Calu3 (cell line): ENCODE measurements at regions not wholly inside any gene's neighbourhood (a gene's known extent, or its start where the extent isn't known, plus 50 kb on each side); places are given as distances from the start of the nearest gene placed in this dataset.
"Not testable (repeated sequence)": the region's sequence is repeated elsewhere in the genome, so short reads cannot be mapped to it uniquely, and the experiment has no call there.

Experiments used
- BruUV-seq: library from RNA; stranded (reverse); fragments of 400-500 nt; replicated peaks from 2 replicates; lab custom pipeline; 2021; lab: Mats Ljungman, UMichigan
- CTCF ChIA-PET: fragments of 300-600 bp; sonication (Branson Sonifier 250); formaldehyde crosslinking; loops from one replicate; lab custom pipeline; 2022; ENCODE audit warnings: antibody characterized with exemption; lab: Charles Lee
- DNase-seq: peaks from one replicate; pipeline ENCODE4 v3.0.0; 2022
- H3K27ac Mint-ChIP-seq: one replicate; pipeline ENCODE4 v1.8.0; 2022; ENCODE audit warnings: mixed read lengths; ENCODE audit not compliant: unreplicated experiment
- H3K27me3 Mint-ChIP-seq: one replicate; pipeline ENCODE4 v1.8.0; 2022; ENCODE audit warnings: mixed read lengths; ENCODE audit not compliant: unreplicated experiment
- H3K36me3 Mint-ChIP-seq: one replicate; pipeline ENCODE4 v1.8.0; 2022; ENCODE audit warnings: mild to moderate bottlenecking, moderate library complexity, mixed read lengths; ENCODE audit not compliant: insufficient read depth, unreplicated experiment
- H3K4me1 Mint-ChIP-seq: one replicate; pipeline ENCODE4 v1.8.0; 2022; ENCODE audit warnings: mild to moderate bottlenecking, low read depth, mixed read lengths; ENCODE audit not compliant: unreplicated experiment
- H3K4me3 Mint-ChIP-seq: one replicate; pipeline ENCODE4 v1.8.0; 2022; ENCODE audit warnings: mild to moderate bottlenecking, low read depth, moderate library complexity, mixed read lengths; ENCODE audit not compliant: unreplicated experiment
- H3K9me3 Mint-ChIP-seq: one replicate; pipeline ENCODE4 v1.8.0; 2022; ENCODE audit warnings: low read depth, mixed read lengths; ENCODE audit not compliant: unreplicated experiment
- CTCF ChIP-seq: fragments of 200-600 bp; IDR thresholded peaks from one replicate; pipeline ENCODE4 v1.8.0; 2022; ENCODE audit warnings: antibody characterized with exemption; ENCODE audit not compliant: unreplicated experiment
- intact Hi-C: fragments of 100-400 bp; cut with micrococcal nuclease; formaldehyde crosslinking; loops from one replicate; pipeline ENCODE4 v1.10.0; 2022; ENCODE audit not compliant: unreplicated experiment

- CTCF ChIA-PET = no interaction called here
- H3K4me1 Mint-ChIP-seq = no peaks in the 10 kb centered on the region
- intact Hi-C loops = no loop called here
- H3K27me3 Mint-ChIP-seq = peaks cover 21% of the 10 kb centered on the region
- BruUV-seq = no TSS peak
- TF ChIP-seq CTCF = no peak
- H3K4me3 Mint-ChIP-seq = no peak overlapping the region
- H3K27ac Mint-ChIP-seq = no peak overlapping the region
- H3K36me3 Mint-ChIP-seq = no peaks in the 10 kb centered on the region
- H3K9me3 Mint-ChIP-seq = no peaks in the 10 kb centered on the region
- no peak for DNase-seq
These were observed 308.0 kb downstream of the CCDC74A start for GRCh38 chr2:131835621-131836091.

GRCh38 chr2:131836116-131836515 lies 308.4 kb downstream of the CCDC74A start:
- intact Hi-C loops, BruUV-seq, H3K27ac Mint-ChIP-seq, H3K36me3 Mint-ChIP-seq, H3K4me1 Mint-ChIP-seq, H3K4me3 Mint-ChIP-seq, DNase-seq, CTCF ChIA-PET, H3K9me3 Mint-ChIP-seq: not testable (repeated sequence)
- peaks cover 21% of the 10 kb centered on the region for H3K27me3 Mint-ChIP-seq

GRCh38 chr2:131844044-131844443 lies 316.4 kb downstream of the CCDC74A start:
- H3K9me3 Mint-ChIP-seq, H3K4me1 Mint-ChIP-seq, BruUV-seq, intact Hi-C loops, H3K27me3 Mint-ChIP-seq, CTCF ChIA-PET, DNase-seq, H3K4me3 Mint-ChIP-seq, H3K27ac Mint-ChIP-seq, H3K36me3 Mint-ChIP-seq: not testable (repeated sequence)

GRCh38 chr2:131856202-131856601 lies 305.6 kb downstream of the ANKRD30BL start:
- H3K36me3 Mint-ChIP-seq, CTCF ChIA-PET, H3K27ac Mint-ChIP-seq, H3K9me3 Mint-ChIP-seq, DNase-seq, intact Hi-C loops, H3K27me3 Mint-ChIP-seq, H3K4me3 Mint-ChIP-seq, H3K4me1 Mint-ChIP-seq, BruUV-seq: not testable (repeated sequence)

GRCh38 chr2:131858197-131858596 lies 303.6 kb downstream of the ANKRD30BL start:
- CTCF ChIA-PET, H3K36me3 Mint-ChIP-seq, BruUV-seq, H3K27ac Mint-ChIP-seq, H3K27me3 Mint-ChIP-seq, H3K4me3 Mint-ChIP-seq, H3K4me1 Mint-ChIP-seq, DNase-seq, H3K9me3 Mint-ChIP-seq: not testable (repeated sequence)
- intact Hi-C loops = loop anchor here (2.0 kb wide), 1 partner anchor 289 kb away; no protein-coding TSS in a partner anchor
